GM19438 (cell line): ENCODE measurements at regions not wholly inside any gene's neighbourhood (a gene's known extent, or its start where the extent isn't known, plus 50 kb on each side); places are given as distances from the start of the nearest gene placed in this dataset.

Experiments used
- ATAC-seq: cut with Tn5 transposase; IDR thresholded peaks from one replicate; pipeline ENCODE4 v1.9.1; 2021; ENCODE audit warnings: low read depth; ENCODE audit not compliant: unreplicated experiment

DNA sequence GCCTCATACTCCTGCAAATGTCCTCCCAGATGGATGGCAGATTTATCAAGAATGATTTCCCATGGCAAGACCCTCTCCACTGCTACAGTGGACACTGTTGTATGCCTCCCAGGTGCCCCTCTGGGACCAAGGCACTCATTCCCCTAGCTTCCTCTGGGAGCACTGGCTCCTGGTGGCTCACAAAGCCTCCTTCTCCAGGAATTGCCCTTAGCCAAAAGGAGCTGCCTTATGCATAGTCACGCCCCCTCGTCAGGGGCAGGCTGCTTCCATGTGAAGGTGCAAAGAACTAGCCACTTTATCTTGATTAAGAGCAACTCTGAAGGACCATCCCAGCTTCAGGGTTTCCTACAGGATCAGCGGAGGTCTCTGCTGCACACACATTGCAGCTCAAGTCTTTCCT is 358.1 kb downstream of the CDK5RAP2 start:
- no peak for ATAC-seq

DNA sequence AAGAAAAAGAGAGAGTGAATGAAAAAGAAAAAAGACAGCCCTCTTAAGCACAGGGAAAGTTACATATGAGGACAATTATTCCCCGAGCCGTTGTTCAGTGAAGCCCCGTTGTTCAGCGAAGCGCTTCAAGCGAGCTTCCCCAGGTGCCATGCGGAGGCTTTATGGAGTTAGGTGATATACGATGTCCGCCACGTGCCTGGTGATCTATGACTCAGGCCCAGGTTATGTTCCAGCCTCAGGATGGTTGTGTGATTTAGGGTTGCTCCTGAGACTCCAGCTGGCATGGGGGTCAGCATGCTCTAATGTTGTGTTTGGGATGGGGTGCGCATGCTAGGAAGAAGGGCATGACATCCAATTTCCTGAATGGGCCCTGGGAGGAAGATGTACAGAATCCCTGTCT is 365.6 kb downstream of the CDK5RAP2 start:
- ATAC-seq: no peak

DNA sequence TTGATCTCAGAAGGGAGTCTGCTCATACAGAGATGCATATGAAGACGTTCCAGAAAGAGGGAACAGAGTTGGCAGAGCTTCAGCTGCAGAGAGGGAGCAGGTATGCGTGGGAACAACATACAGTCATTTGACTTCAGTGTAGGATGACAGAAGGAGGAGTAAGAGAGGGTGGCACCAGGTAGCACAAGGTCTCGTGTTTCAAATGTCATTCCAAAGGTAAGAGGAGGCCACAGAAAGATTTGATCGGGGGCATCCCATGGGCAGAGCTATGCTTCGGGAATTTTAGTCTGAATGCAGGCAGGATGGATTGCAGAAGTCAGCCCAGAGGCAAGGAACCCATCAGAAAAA is 367.1 kb downstream of the CDK5RAP2 start:
- no peak for ATAC-seq

DNA sequence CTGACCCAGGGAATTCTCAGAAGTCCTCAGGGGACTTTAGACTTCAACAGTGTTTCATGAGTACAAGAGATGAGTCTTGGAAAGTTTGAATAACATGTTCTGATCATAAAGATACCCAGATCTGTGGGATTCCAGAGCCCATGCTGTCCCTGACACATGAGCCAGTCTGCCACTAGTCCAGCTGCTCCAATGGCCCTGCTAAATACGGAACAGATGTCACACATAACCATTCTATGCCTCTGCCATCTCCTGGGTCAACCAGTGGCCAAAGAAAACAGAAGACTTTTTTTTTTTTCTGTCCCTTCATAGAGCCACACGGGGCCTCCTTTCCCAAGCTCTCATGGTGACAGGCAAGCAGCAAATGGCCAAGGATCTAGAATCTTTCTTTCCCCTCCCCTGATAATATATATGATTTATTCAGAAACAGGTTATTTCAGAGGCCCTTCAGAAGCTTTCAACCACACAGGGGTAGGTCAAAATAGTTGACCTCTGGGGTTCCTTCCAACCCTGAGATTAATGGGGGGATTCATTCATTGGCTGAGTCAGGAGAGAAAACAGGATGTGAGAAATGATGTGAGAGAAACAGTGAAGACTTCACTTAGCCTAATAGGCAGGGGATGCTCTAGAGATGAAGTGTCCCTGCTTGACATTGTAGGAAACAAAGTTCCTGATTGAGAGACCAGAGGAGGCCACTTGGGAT is 367.7 kb downstream of the CDK5RAP2 start:
- ATAC-seq: no peak

DNA sequence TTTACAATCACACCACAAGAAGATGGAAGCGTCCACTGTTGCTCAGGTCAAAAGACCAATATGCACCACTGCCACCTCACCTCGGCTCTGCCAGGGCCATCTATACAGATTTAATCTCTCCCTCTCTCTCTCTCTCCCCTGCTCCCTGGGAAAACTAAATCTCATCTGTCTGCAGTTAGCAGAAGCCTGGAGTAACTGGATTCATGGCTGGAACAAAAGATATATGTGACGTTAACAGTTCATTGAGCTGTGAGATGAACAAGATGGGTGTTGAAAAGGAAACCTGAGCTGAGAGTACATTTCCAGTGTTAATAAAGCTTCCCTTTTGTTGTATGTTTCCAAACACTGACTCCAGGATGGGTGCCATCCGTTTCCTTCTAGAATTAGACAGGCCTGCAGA is 369.7 kb downstream of the CDK5RAP2 start:
- no peak for ATAC-seq

DNA sequence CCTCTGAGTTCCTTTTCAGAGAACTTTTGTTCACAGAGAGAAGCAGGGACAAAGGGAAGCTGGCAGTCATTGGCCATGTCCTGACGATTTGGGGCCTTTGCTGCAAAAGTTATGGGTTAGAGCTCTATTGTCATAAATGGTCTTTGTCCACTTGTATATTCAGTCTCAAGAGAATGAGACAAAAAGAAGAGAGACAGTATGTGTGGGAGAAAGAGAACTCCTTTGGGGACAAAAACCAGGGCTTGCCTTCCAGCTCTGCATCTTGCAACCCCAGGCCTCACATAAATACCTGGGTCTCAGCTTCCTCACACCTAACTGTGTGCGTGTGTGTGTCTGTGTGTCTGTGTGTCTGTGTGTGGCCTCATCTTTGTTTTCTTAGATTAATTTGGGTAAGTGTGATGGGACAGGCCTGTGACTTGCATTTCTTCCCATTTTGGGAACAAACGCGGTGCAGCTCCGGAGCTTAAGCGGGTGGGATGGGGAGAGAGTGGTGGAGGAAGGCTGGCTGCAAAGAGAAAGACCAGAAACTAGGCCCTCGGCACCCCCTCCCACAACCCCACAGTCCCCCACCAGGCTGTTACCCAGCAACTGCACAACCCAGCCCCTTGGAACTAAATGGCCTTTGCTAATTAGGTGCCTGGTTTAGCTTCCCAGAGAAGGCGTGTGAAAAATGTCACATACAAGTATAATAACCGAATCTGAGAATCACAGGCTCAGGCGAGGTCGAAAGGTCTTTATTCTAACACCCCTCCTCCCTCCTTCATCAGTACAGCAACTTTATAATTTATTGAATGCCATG is 376.9 kb downstream of the CDK5RAP2 start:
- no peak for ATAC-seq

DNA sequence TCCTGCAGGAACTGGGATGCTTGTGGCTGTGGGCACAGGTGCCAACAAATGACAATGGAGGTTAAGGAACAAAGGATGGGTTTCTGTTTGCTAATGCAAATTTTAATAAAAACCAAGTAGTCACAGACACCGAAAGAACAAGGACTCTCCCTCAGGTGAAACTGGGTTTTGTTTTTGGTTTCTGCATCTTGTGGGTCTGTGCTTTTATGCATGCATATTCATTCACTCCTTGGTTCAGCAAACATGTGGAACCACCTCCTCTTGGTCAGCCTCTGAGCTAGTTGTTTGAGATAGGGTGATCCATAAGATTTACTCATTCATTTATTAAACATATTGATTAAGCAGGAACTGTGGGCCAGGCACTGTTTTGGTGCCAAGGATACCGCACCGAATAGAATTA is 381.9 kb downstream of the CDK5RAP2 start:
- ATAC-seq: no peak

DNA sequence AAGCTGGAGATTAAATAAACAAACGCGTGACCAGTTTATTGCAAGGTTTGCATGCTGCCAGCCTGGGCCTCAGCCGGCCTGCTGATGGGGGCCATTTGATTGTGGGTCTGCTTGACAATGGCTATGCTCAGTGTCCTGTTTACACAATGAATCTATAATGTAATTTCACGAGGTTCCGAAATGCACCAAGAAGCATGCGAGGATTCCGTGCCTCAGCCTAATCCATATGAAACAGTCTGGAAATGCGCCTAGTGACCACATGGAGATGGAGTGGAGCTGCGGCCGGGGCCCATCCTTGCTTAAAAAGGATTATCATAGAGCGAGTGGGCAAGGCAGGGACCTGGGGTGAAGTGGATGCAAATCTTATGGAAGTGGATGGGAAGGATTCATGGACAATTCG is 382.4 kb downstream of the CDK5RAP2 start:
- no peak for ATAC-seq

DNA sequence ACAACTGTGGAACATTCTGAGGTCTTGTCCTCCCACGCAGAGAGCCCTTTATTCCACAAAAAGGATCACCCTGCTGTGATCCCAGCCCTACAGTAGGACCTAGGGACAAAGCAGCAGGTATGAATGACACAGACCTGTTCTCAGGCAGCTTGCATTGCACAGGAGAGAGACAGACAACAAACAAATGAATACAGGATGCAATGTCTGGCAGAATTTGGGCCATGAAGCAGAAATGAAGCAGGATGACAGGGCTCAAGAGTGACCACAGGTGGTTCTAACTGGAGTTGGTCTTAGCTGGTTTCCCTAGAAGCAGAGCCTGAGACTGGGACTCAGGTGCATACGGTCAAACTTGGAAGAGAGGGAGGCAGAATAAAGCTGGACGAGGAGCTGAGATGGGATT is 388.8 kb downstream of the CDK5RAP2 start:
- no peak for ATAC-seq

DNA sequence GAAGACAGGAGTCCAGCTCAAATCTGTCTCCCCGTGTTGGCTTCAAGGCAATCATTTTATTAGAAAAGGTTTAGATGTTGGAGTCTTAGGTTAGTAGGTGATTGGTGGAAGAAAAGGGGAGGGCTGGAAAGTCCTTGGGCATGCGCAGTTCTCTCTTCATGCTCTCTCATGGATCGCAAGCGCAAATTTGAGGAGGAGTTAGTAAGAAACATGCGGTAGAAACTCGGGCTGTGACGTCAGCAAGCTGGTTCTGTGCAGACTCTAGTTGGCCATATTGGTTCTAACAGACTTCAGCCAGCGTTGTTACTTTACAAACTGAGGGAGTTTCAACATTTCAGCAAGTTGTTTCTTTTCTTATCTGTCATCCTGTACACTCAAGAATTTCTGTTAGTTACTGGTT is 392.2 kb downstream of the CDK5RAP2 start:
- no peak for ATAC-seq

DNA sequence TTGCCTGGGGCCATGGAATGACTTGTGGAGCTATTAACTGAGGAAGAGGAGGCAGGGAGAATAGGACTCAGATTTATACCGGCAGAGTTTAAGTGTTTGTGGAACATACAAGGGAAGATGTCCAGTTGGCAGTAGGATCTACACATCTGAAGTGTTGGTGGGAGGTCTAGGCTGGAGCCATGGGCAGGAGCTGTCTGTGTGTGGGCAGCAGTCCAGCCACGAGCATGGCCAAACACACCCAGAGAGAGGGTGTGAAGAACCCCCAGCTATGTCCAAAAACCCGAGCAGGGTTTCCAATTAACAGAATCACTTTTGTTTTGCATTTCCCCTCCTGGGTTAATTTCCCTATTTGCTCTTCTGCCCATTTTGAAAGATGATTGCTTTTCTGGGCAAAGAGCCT is 393.7 kb downstream of the CDK5RAP2 start:
- no peak for ATAC-seq

DNA sequence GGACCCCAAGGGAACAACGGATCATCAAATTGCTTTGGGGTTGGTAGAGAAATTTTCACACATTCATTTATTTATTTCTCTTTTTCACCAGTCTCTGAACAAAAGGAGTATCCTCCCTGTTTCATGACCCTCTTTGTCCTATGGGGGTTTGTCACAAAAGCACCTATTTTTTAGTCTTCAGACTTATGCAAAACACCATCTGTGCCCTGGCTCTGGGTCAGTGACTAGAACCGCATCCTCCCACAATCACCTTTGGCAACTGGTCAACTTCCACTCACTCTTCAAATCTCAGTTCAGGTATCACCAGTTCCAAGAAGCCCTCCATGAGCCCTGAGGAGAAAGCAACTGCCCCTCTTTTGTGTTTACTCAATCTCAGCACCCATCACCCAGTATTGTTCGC is 395.7 kb downstream of the CDK5RAP2 start:
- no peak for ATAC-seq

DNA sequence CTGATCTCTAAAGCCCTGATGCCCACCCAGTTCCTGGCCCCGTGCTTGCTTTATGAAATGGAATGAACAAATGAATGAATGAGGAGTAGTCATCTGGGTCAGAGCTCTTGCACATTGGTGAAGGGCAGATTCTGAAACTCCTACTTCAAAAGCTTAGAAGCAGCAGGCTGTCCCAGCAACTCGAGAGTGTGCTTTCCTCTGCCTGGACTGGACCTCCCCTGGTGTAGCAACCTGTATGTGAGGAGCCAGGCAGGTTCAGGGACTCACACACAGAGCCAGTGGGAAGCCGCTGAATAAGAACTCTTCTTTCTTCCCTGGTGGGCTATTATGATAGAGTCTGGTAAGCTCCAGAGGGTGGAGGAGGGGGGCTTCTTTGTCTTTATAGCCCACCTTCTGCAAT is 396.4 kb downstream of the CDK5RAP2 start:
- ATAC-seq: no peak

DNA sequence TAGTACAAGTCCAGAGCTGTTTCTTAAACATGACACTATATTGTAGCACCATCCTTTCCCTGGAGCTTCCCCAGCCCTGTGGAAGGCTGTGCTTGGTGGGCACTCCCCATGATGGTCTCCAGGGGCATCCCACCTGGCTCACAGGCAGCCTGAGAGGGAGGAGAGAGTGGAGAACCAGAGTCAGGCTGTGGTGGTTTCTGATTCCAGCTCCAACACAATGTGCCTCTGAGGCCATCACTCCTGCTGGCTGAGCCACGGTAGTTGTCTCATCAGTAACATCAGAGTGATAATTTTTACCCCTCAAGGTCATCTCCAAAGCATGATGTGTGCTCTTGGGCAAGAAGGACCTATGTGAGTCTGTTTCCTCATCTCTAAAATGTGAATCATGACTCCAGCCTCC is 398.0 kb downstream of the CDK5RAP2 start:
- ATAC-seq: no peak

DNA sequence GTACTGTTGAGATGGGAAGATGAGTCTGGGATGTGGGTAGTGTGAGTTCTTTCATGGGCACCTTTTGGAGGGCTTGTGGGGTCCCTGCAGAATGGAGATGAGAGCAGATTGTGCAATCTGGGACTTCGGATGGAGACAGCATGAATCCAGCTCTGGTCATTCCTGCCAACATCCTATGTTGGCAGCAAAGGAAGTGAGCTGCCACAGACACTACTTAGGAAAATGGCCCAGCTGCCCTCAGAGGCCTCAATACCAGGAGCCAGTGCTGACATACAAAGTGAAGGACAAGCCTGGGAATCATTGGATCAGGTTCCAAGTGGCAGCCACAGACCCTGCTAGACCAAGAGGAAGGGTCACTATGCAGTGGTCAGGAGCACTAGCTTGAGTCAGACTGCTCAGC is 402.8 kb downstream of the CDK5RAP2 start:
- ATAC-seq: no peak

DNA sequence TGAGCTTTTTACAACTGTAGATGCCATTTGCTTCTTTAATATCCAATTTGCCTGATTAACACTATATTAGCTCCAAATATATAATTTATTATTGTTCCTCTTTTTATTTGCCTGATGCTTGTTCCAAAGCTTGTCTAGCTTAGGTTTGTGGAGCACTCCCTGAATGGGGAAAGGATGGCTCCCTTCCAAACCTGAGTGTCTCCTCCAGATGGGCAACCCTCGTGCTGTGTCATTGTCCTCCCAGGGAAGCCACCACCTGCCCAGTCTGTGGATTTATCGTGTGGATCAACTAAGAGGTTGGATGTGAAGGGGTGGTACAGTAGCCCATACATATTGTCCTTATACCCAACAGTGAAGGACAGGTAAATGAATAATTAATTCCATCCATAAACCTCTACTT is 404.9 kb downstream of the CDK5RAP2 start:
- no peak for ATAC-seq

DNA sequence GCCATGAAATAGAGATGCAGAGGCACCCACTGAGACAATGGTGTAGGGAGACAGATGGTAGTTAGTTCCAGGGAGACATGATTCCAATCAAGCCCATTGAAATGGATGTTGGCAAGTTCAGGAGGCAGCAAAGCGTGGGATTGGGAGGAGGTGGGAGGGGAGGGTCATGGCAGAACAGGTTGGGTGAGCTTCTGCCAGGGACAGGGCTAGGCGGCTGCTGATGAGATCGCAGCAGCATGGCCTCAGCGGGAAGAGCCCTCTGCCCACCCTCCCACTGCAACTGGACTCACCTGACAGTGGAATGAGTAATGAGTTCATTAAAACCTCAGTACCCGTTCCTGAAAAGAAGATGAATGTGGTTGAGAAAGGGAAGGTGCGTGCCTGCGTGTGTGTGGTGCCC is 418.2 kb downstream of the CDK5RAP2 start:
- no peak for ATAC-seq

DNA sequence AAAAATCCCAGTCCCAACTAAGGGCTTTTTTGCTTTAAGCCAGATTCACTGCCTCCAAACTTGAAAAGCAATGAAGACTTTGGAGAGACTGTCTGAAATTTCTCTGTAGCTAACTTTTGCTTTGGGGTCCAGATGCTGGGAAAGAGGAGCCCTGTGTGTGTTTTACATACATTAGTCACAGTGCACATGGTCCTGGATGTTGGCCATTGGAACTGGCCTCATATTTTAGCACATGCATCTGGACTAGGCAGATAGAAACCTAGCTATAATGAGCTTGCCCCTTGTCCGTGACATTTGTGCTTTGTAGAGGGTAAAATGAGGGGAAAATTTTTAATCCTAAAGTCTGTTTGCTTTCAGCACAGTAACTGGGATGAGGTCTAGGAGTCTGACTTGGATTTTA is 421.7 kb downstream of the CDK5RAP2 start:
- ATAC-seq: no peak

DNA sequence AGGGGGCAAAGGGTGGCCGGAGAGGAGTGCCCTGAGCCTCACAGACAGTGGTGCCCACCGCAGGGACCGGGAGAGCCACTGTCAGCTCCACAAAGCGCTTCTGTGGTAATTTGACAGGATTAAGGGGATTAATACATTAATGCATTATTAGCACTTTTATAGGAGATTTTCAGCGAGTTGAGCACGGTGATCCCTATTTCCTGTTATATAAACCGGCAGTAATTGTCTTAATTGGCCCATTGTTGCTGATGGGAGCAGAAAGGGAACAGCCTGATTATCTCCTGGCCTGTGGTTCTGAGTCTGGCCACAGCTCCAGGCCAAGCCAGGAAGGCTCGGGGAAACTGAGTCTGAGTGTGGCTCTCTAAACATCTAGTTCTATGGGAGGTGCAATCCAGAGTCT is 423.6 kb downstream of the CDK5RAP2 start:
- no peak for ATAC-seq

DNA sequence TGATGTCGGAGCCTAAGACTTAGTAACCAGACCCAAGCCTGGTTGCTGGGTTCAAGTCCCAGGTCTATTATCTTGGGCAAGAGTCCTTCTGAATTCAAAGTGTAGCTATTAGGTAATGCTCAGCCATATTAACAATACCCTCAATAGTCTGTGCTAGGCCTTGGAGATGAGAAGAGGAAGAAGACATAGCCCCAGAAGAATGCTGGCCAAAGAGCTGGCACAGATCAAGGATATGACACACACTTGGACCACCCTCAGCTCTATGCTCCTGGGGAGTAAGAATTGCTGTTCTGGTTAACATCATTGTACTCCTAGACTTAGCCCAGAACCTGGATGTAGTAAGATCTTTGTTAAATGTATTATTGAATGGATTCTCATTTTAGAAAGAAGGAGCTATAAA is 426.7 kb downstream of the CDK5RAP2 start:
- no peak for ATAC-seq

DNA sequence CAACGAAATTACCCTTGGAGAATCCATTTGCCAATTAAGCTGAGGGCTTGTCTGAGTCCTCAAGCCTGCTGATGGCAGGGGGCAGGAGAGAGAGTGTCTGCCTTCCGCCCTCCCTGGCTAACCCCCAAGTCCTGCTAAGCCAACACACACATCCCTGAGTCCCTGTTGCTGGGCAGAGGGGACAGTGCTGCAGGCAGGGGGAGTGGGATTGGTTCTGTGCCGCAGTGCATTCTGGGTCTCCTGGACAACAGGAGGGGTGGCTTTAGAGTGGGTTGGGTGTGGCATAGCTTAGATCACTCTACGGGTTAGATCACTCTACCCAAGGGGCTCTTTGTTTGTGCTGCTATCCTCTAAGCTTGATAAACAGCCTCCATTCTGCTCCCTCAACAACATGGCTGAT is 427.7 kb downstream of the CDK5RAP2 start:
- ATAC-seq: no peak

DNA sequence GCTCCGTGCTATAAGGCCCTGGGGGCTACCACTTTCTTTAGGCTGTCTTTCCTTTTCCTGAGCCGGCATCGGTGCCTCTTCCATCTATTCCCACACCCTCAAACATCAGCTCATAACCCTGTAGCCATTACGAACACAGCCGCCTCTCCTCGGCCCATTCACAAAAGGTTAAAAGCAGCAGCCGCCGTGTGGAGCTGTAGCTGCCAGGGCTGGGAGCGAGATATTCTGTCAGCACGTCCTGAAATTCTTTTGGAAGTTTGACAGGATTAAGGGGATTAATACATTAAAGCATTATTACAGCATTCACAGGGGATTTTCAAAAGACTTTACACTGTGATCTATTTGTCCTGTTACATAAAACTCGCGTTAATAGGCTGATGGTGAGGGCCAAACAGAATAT is 428.2 kb downstream of the CDK5RAP2 start:
- no peak for ATAC-seq
